ENCODE measurements at regions not wholly inside any gene's neighbourhood (a gene's known extent, or its start where the extent isn't known, plus 50 kb on each side); places are given as distances from the start of the nearest gene placed in this dataset.
"Not testable (repeated sequence)": the region's sequence is repeated elsewhere in the genome, so short reads cannot be mapped to it uniquely, and the experiment has no call there.

DNA sequence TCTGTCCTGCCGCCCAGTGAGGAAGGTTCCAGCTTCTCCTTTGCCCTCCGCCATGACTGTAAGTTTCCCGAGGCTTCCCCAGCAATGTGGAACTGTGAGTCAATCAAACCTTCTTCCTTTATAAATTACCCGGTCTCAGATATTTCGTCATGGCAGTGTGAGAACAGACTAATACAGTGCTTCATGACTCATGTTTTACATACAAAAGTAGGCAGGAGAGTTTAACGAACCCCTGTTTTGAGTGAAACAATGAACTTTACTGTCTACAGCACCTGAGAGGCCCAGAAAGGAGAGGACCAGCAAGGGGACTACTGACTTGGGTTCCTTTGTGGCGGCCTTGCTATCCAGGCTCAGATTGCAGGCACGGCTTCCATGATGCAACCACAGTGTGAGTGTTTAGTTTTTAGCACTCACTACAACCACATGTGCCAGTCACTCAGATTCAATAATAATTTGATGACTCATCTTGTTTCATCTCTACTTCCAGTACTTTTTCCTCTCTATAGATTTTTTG, 139.1 kb upstream of the CLINT1 start:
- DNase-seq, result no peak

DNA sequence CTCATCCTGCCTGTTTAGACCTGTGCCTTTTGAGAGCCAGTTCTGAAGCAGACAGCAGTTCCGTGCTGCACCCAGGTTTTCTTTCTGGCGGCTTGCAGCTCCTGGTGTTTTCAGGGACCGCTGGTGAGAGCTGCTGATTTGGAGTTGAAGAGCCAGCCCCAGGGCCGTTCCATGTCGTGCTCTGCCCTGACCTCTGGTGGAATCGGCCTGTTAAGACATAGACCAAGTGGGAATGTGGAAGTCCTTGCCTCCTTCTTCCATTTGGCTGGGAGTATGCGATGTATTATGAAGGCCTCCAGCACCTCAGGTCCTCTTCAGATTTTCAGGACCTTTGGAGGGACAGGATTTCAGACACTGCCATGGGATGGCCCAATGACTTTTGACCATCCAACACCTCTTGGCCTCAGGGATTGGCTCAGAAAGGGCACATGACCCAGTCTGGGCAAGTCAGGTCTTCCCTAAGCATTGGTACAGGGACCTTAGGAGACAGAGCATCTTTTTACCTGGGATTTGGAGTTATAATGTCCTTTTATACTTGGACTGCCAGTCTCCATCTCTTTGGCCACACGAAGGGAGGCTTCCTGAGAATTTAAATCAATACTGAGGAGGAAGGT, 136.1 kb upstream of the CLINT1 start:
- DNase-seq, result peak; percentile 36

DNA sequence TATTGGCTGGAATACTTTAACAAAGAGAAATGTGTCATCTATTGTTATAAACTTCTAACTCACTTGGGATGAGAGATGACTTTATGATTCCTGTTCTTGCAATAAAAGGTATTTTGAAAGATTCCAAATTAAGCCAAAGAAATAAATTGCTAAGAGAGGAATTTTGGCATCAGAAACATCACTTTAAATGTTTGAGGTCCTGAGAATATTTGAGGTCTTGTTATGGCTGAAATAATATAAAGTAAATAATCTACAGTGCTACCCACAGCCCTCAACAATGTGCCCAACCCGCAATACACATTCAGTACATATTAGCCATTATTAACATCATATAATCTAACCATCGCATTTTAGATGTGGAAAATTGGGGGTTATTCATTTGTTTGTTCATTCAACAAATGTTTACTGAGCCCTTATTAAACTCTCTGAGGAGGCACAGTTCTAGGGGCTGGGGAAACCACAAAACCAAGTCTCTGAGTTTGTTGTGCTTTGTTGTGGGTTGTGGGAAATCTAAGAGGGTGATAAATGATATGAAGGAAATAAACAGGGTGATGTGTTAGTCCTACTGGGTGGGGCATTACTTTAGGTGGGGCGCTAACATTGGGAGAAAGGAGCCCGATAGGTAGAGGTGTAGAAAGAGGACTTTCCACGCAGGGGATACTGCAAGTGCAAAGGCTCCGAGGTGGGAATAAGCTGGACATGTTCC, 135.2 kb upstream of the CLINT1 start:
- no peak for DNase-seq

DNA sequence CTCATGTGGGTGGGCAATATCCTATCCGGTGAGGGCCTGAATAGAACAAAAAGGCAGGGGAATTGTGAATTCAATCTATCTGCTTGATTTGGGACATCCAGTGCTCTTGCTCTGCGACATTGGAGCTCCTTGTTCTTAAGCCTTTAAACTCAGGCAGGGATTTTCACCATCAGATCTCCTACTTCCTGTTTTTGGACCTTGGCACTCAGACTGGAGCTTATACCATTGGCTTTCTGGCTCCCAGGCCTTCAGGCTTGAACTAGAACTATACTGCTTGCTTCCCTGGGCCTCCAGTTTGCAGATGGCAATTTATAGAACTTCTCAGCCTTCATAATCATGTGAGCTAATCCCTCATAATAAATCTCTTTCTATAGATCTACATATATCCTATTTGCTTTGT, 134.3 kb upstream of the CLINT1 start:
- no peak for DNase-seq

DNA sequence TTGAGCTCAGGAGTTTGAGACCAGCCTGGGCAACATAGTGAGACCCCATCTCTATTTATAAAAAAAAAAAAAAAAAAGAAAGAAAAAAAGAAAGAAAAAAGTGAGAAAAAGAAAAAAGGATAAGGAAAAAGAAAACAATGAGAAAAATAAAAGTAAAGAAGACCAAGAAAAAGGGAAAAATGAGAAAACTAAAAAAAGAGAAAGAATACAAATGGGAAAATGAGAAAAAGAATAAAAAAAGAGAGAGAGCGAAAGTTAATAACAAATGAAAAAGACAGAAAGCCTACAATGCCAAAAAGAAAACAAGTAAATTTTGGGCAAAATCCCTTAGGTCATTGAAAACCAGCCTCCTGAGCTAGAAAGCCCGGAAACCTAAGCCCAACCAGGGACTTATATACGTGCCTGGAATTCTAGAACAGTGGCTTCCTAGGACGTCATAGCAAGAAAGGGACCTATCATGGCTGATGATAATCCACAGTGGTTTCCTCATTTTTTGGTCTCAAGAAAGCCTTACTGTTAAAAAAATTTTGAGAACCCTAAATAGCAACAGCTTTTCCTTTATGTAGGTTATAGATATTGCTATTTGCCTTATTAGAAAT, 131.7 kb upstream of the CLINT1 start:
- DNase-seq, result no peak

DNA sequence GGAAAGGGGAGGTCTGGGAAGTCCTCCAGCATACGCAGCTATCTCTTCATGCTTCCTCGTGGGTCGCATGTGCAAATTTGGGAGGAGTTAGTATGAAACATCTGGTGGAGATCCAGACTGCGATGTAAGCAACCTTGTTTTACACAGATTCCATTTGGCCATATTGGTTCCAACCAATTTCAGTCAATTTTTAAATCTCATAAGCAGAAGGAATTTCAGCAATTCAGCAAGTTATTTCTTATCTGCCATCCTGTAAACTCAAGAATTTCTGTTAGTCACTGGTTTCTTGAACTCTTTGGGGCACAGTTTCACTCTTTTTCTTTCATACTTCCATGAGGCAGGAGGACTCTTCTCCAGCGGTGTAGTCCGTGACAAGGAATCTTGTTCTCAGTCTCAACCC, 130.4 kb upstream of the CLINT1 start:
- no peak for DNase-seq

DNA sequence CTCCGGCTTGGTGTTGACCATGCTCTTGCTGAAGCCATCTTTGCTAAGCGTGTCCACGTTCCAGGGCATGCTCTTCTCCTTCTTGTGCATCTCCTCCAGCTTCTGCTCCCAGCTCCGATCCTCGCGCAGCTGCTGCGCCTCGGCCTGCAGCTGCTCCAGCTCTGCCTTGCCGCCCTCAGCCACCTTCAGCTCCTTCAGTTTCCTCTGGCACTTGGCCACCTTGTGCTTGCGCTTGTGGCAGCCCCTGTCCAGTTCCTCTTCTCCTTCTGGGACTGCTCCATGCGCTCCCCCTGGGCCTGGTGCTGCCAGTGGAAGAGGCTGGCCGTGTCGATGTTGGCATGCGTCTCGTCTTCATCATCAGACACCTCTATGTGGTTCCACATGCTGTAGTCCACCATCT, 128.3 kb upstream of the CLINT1 start:
- DNase-seq, result no peak

DNA sequence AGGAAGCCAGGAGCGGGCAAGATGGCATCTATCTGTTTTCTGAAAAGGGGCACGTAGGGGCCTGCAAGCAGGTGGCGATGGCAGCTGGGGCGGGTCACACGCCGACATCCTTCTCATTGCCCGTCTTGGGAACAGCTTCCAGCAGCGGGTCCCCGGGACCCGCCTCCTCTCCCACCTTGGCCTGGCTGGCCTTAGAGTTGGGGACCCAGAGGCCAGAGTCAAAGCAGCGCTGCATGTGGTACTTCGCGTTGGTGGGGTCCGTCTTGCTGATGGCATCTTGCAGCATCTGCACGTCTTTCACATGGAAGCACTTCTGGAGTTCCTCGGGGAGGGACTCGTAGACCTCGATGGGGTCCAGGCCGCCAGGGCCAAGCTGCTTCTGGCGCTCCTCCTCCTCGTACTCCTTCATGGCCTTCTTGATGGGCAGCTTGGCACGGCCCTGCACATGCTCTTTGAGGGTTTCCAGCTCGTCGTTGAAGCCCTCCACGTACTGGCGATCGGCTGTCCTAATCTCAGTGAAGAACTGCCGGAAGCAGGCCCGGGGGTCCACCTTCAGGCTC, 127.6 kb upstream of the CLINT1 start:
- DNase-seq, result no peak

DNA sequence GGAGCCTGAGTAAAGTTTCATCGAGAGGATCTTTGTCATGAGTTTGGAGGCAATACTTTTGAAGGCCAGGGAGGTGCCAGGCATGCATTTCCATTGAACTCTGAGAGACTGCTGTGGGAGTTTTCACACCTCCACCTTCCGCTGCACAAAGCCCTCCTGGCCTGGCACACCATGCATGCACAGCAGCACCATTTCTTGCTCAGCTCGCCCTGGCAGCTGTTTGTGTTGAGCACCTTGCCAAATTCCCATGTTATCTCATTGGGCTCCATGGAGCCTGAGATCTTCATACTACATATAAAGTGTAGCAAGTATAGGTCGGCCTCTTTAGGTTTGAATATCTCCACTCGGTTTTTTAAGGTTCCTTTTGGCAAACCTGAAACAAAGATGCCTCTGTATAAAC, 125.7 kb upstream of the CLINT1 start:
- DNase-seq, result no peak

DNA sequence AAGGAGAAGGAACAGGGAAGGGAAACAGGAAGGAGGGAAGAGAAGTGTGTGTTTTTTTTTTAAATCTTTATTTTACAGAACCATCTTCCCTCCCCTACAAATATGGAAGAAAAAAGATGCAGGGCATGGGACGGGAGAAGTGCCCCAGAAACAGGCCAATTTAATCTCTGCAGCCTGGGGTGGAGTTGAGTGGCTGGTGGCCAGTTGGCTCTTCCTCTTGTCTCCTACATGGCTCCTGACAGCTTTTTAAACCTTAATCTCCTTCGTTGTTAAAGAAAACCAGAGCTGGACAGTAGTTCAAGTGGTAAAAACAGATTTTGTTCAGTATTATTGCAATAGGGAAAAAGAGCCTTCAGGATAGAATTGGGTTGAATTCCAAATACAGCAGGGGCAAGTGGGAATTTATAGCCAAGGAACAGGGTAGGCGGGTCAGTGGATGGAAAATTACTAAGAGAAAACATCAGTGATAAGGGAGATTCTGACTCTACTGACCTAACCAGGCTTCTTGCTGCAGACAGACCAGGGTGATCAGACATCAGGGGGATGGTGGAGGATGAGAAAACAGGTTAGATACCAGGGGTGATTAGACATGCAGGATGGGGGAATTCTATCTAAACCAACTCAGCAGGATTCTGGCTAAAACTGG, 125.1 kb upstream of the CLINT1 start:
- no peak for DNase-seq

DNA sequence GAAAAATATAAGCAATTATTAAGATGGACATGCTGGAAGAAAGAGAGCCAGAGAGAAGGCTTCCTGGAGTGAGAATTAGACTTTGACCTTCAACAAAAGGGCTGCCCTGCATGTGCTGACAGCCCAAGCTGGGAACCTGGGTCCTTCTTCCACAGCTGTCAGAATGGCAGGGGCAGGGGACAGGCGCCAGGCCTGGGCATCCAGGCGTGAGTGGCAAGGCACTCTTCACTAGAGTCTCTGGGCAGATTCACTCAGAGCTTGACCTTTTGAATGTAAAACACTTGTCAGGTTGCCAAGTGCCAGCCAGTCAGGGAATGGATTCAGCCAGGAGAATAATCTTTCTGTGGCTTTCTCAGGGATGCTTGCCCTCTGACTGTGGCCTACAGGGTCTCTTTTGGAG, 119.1 kb upstream of the CLINT1 start:
- DNase-seq, result no peak

DNA sequence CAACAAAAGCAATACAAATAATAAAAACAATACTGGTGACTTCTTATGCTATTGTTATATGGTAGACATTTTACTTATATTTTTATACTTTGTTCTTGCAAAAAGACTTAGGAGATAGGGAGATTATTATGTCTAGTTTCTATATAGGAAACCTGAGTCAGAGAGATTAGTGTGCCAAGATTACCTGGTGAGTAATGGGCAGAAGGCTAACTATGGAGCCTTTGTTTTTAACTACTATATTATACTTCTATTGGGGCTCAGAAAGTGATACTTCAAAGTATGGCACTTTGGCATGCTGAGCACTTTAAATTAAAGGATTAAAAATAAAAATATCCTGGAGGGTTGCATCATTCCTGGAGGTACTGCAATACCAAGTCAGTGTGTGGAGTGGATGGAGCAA, 117.5 kb upstream of the CLINT1 start:
- DNase-seq, result no peak

DNA sequence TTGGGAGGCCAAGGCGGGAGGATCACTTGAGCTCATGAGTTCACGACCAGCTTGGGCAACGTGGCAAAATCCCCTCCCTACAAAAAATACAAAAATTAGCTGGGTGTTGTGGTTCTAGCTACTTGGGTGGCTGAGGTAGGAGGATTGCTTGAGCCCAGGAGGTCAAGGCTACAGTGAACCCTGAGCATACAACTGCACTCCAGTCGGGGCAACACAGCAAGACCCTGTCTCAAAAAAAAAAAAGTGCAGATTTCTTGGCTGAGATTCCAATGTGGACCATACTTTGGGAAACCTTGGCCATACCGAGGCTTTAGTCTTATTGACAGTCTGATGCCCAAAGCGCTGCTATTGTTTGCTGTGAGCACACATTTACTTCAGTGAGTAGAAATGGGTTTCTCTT, 113.6 kb upstream of the CLINT1 start:
- DNase-seq, result no peak

DNA sequence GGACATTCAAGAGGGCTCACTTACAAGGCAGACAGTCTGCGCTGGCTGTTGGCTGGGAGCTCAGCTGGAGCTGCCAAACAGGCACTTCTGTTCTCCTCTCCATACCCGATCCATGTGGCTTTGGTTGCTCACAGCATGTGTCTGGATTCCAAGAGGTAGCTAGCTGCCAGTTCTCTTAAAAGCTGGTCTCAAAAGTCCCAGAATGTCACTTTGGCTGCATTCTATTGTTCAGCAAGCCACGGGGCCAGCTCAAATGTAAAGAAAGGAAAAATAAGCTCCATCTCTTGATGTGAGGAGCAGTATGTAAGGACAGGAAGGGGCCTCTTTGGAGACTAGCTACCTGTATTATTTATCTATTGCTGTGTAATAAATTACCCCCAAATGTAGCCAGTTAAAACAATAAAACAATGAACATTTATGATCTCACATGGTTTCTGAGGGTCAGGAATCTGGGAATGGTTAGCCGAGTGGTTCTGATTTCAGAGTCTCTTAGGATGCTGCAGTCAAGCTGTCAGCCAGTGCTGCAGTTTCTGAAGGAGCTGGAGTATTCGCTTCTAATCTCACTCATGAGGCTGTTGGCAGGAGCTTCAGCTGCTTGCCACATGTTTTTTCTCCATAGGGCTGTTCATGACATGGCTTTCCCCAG, 112.7 kb upstream of the CLINT1 start:
- DNase-seq, result peak; percentile 10

DNA sequence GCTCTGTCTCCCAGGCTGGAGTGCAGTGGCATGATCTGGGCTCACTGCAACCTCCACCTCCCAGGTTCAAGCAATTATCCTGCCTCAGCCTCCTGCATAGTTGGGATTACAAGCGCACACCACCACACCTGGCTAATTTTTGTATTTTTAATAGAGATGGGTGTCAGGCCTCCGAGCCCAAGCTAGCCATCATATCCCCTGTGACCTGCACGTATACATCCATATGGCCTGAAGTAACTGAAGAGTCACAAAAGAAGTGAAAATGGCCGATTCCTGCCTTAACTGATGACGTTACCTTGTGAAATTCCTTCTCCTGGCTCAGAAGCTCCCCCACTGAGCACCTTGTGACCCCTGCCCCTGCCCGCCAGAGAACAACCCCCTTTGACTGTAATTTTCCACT, 109.6 kb upstream of the CLINT1 start:
- not testable (repeated sequence) for DNase-seq

DNA sequence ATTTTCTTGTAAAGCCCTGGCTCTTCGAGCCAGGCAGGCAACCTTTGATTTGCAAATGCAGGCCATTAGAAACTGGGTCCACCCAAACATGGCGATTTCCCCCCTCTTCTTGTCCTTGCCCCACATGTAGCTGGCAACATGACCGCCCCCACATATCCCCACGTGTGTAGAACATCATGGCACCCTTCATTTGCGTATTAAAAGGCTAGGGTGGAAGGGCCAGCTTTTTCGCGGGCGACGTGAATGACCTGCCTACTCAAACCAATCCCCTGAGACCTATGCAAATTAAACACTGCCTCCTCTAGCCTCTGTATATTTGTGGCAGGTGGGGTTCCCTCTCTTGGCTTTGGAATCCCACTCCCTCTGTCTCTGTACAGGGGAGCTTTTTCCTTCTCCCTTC, 107.0 kb upstream of the CLINT1 start:
- DNase-seq, result no peak

DNA sequence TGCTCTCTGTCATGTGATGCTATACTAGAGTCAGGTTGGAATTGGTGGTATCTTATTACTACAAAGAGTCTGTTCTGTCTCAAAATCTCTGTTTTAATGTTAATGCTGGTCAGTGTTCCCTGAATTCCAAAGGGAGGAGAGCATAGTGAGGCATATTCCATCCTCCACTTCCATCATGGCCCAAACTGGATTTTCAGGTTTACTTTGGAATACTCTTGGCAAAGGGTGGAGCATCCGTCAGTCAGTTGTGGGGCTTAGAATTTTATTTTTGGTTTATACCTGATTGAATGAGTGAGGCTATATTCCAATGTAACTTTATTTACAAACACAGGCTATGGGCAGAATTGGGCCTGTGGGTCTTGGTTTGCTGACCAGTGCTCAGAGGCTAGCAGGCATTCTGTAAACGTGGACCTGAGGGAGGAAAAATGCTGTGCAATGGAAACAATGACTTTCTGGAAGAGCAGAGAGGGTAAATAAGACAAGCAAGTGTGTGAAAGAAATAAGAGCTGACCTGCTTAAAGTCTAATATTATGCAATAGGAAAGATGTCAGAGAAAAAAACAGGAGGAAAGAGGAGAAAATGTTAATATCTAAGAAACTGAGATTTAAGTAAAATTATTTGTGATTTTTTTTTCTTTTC, 106.2 kb upstream of the CLINT1 start:
- DNase-seq, result no peak

DNA sequence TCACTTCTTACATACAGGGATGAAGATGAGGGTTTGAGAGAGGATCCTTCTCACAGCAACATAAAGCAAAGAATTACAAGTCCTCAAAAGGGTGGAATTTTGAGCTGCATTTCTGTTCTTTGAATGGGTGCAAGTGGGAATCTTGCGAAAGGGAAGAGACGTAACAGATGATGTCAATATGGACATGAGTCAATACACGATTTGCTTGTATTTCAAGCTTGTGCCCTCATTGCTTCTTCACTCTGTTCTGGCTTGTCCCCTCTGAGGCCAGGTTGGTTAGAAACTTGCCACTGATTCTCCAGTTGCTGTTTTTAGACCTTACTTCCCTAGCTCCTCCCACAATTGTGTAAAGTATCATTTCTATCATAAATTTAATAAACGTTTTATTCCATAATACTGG, 104.8 kb upstream of the CLINT1 start:
- DNase-seq, result no peak

DNA sequence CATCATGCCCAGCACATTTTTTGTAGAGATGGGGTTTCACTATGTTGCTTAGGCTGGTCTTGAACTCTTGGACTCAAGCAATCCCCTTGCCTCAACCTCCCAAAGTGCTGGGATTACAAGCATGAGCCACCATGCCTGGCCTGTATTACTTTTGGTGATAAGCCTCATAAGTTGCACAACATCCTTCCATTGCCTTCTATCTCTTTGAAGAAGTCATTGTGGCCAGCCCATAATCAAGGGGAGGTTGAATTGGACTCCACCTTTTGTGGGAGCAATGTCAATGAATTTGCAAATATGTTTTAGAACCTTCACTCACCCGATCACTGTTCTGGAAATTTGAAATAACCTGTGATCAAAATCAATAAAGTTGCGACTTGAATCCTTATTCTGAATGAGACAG, 104.3 kb upstream of the CLINT1 start:
- no peak for DNase-seq

DNA sequence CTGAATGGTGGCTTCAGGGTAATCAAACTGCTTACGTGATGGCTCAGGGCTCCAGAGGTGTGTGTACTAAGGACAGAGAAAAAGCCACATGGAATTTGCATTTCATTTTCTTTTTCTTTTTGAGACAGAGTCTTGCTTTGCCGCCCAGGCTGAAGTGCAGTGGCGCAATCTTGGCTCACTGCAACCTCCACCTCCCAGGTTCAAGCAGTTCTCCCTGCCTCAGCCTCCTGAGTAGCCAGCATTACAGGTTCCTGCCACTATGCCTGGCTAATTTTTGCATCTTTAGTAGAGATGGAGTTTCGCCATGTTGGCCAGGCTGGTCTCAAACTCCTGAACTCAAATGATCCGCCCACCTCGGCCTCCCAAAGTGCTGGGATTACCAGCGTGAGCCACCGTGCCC, 103.7 kb upstream of the CLINT1 start:
- DNase-seq, result not testable (repeated sequence)

DNA sequence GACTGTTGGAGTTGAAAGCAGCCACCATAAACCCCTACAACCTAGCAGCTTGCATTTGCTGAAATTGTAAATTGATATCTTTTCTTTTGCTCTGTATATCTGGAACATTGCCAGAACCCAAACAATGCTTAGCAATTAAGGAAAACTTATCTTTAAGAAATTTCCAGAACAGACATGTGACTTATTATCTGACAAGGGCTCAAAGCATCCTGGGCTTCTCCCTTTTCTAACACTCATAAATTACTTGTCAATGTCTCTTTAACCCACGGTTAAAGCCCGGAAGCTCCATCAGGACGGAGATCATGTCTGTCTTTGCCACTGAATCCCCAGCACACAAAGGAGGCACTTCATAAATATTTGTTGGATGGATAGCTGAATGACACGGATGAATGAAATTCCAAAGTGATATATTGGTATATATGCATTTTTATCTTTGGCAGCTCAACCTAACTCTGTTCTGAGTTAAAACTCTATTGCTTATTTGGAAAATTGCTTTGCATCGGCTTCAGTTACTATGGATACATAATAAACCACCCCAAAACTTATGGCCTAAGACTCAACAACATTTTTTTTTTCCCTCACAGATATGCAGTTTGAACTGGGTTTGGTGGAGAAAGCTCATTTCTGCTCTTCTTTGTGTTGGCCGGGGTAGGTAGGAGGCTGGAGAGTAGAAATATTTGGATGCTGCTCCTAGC, 103.1 kb upstream of the CLINT1 start:
- no peak for DNase-seq

DNA sequence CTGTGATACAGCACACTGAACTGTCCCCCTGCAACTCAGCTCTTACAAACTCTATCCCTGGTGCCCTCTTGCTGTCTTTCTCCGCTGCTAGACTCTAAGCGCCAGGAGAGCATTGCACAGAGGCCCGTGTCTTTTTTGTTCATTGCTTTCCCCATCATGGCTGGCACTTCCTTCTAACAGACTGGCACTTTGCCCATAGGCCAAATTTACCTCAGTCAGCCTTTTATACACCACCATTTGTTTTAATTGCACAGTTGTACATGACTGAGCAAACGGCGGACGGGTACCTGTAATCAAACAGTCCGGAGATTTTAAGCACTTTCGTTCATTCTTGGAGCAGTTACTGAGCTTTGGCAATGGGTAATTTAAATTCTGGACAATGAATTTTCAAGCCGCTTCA, 102.2 kb upstream of the CLINT1 start:
- DNase-seq, result no peak
